ENCODE measurements at regions not wholly inside any gene's neighbourhood (a gene's known extent, or its start where the extent isn't known, plus 50 kb on each side); places are given as distances from the start of the nearest gene placed in this dataset.

GRCh38 chr3:101167376-101167775 lies 153.0 kb downstream of the IMPG2 start:
- ATAC-seq = no peak
- TF ChIP-seq, protein P1, sequence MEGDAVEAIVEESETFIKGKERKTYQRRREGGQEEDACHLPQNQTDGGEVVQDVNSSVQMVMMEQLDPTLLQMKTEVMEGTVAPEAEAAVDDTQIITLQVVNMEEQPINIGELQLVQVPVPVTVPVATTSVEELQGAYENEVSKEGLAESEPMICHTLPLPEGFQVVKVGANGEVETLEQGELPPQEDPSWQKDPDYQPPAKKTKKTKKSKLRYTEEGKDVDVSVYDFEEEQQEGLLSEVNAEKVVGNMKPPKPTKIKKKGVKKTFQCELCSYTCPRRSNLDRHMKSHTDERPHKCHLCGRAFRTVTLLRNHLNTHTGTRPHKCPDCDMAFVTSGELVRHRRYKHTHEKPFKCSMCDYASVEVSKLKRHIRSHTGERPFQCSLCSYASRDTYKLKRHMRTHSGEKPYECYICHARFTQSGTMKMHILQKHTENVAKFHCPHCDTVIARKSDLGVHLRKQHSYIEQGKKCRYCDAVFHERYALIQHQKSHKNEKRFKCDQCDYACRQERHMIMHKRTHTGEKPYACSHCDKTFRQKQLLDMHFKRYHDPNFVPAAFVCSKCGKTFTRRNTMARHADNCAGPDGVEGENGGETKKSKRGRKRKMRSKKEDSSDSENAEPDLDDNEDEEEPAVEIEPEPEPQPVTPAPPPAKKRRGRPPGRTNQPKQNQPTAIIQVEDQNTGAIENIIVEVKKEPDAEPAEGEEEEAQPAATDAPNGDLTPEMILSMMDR (IDR thresholded peaks at IDR 0.05) = no peak
- no peak for DNase-seq
- Histone ChIP-seq H3K9me3 (no peaks in the 10 kb centered on the region), H3K36me3 (ENCODE audit: low read depth) (no peaks in the 10 kb centered on the region), H3K4me1 (ENCODE audit: low read depth) (no peaks in the 10 kb centered on the region), H3K4me3 (no peak overlapping the region)
- intact Hi-C loops (cut with DNase I, micrococcal nuclease) = no loop called here

- Histone ChIP-seq H3K9me3 (no peaks in the 10 kb centered on the region), H3K4me1 (ENCODE audit: low read depth) (no peaks in the 10 kb centered on the region), H3K4me3 (no peak overlapping the region), H3K36me3 (ENCODE audit: low read depth) (no peaks in the 10 kb centered on the region)
- TF ChIP-seq, protein P1 (IDR thresholded peaks at IDR 0.05) = no peak
- DNase-seq (no peak), ATAC-seq (no peak)
- intact Hi-C loops (cut with DNase I, micrococcal nuclease) = no loop called here
Measured at GRCh38 chr3:101166150-101166549, 154.2 kb downstream of the IMPG2 start.

- intact Hi-C loops (cut with DNase I, micrococcal nuclease) = no loop called here
- TF ChIP-seq, protein P1 (IDR thresholded peaks at IDR 0.05) = no peak
- H3K36me3 ChIP-seq (ENCODE audit: low read depth) = no peaks in the 10 kb centered on the region
- H3K9me3 ChIP-seq = no peaks in the 10 kb centered on the region
- no peak overlapping the region for H3K4me3 ChIP-seq
- no peak for DNase-seq
- no peak for ATAC-seq
- no peaks in the 10 kb centered on the region for H3K4me1 ChIP-seq (ENCODE audit: low read depth)
Measured at GRCh38 chr3:101163554-101163953, 156.8 kb downstream of the IMPG2 start.

GRCh38 chr3:101159478-101159877 lies 160.9 kb downstream of the IMPG2 start:
- H3K9me3 ChIP-seq = no peaks in the 10 kb centered on the region
- TF ChIP-seq, protein P1 (IDR thresholded peaks at IDR 0.05) = no peak
- no peaks in the 10 kb centered on the region for H3K4me1 ChIP-seq (ENCODE audit: low read depth)
- no peak overlapping the region for H3K4me3 ChIP-seq
- H3K36me3 ChIP-seq (ENCODE audit: low read depth) = no peaks in the 10 kb centered on the region
- intact Hi-C loops (cut with DNase I, micrococcal nuclease) = no loop called here
- ATAC-seq = no peak
- DNase-seq = no peak

- DNase-seq (no peak), ATAC-seq (no peak)
- TF ChIP-seq, protein P1 (IDR thresholded peaks at IDR 0.05) = no peak
- H3K4me3 ChIP-seq = no peak overlapping the region
- H3K36me3 ChIP-seq (ENCODE audit: low read depth) = no peaks in the 10 kb centered on the region
- no peaks in the 10 kb centered on the region for H3K9me3 ChIP-seq
- intact Hi-C loops (cut with DNase I, micrococcal nuclease) = no loop called here
- H3K4me1 ChIP-seq (ENCODE audit: low read depth) = no peaks in the 10 kb centered on the region
Measured at GRCh38 chr3:101158374-101158773, 162.0 kb downstream of the IMPG2 start.

DNA sequence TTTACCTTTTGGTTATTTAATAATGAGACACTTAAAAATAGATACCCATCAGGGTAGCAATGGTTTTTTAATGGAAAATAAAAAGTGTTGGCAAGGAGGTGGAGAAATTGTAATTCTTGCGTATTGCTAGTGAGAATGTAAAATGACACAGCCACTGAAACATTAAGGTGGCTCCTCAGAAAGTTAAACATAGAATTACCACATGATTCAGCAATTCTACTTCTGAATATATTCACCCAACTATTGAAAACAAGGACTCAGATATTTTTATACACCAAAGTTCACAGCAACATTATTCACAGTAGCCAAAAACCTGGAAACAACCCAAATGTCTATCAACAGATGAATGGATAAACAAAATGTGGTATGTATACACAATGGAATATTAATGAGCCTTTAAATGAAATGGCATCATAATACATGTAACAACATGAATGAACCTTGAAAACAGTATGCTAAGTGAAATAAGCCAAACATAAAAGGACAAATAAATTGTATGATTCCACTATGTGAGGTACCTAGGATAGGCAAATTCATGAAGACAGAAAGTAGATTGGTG lies 163.5 kb downstream of the IMPG2 start:
- H3K36me3 ChIP-seq (ENCODE audit: low read depth) = no peaks in the 10 kb centered on the region
- intact Hi-C loops (cut with DNase I, micrococcal nuclease) = no loop called here
- ATAC-seq = no peak
- H3K9me3 ChIP-seq = no peaks in the 10 kb centered on the region
- TF ChIP-seq, protein P1 (IDR thresholded peaks at IDR 0.05) = no peak
- H3K4me1 ChIP-seq (ENCODE audit: low read depth) = no peaks in the 10 kb centered on the region
- no peak overlapping the region for H3K4me3 ChIP-seq
- DNase-seq = no peak

All from mucosa of descending colon (tissue), 3 donors.